ENCODE measurements at regions not wholly inside any gene's neighbourhood (a gene's known extent, or its start where the extent isn't known, plus 50 kb on each side); places are given as distances from the start of the nearest gene placed in this dataset.

- no peak for DNase-seq (ENCODE audit: low read depth in 2 of 3, low spot score in 2 of 3)
These were observed 182.8 kb downstream of the PIK3C3 start for GRCh38 chr18:42137693-42138375.

- DNase-seq (ENCODE audit: low read depth in 2 of 3, low spot score in 2 of 3) = no peak
These were observed 186.4 kb downstream of the PIK3C3 start for GRCh38 chr18:42141439-42141838.

GRCh38 chr18:42155024-42155423, 200.0 kb downstream of the PIK3C3 start:
- no peak for DNase-seq (ENCODE audit: low read depth in 2 of 3, low spot score in 2 of 3)

- DNase-seq (ENCODE audit: low read depth in 2 of 3, low spot score in 2 of 3) = no peak
These were observed 201.2 kb downstream of the PIK3C3 start for GRCh38 chr18:42156281-42156680.

GRCh38 chr18:42157420-42157819, 202.4 kb downstream of the PIK3C3 start:
- DNase-seq (ENCODE audit: low read depth in 2 of 3, low spot score in 2 of 3) = no peak

- no peak for DNase-seq (ENCODE audit: low read depth in 2 of 3, low spot score in 2 of 3)
These were observed 202.8 kb downstream of the PIK3C3 start for GRCh38 chr18:42157878-42158277.

GRCh38 chr18:42159146-42159545, 204.1 kb downstream of the PIK3C3 start:
- no peak for DNase-seq (ENCODE audit: low read depth in 2 of 3, low spot score in 2 of 3)

- no peak for DNase-seq (ENCODE audit: low read depth in 2 of 3, low spot score in 2 of 3)
These were observed 208.3 kb downstream of the PIK3C3 start for GRCh38 chr18:42163321-42163720.

- no peak for DNase-seq (ENCODE audit: low read depth in 2 of 3, low spot score in 2 of 3)
These were observed 209.5 kb downstream of the PIK3C3 start for GRCh38 chr18:42164556-42164955.

- DNase-seq (ENCODE audit: low read depth in 2 of 3, low spot score in 2 of 3) = no peak
These were observed 211.0 kb downstream of the PIK3C3 start for GRCh38 chr18:42165922-42166513.

- no peak for DNase-seq (ENCODE audit: low read depth in 2 of 3, low spot score in 2 of 3)
These were observed 213.5 kb downstream of the PIK3C3 start for GRCh38 chr18:42168487-42168886.

GRCh38 chr18:42168907-42169306, 213.9 kb downstream of the PIK3C3 start:
- no peak for DNase-seq (ENCODE audit: low read depth in 2 of 3, low spot score in 2 of 3)

- no peak for DNase-seq (ENCODE audit: low read depth in 2 of 3, low spot score in 2 of 3)
These were observed 219.9 kb downstream of the PIK3C3 start for GRCh38 chr18:42174909-42175308.

- DNase-seq (ENCODE audit: low read depth in 2 of 3, low spot score in 2 of 3) = no peak
These were observed 221.6 kb downstream of the PIK3C3 start for GRCh38 chr18:42176599-42176998.

- DNase-seq (ENCODE audit: low read depth in 2 of 3, low spot score in 2 of 3) = no peak
These were observed 222.4 kb downstream of the PIK3C3 start for GRCh38 chr18:42177390-42177789.

GRCh38 chr18:42178376-42179080, 223.5 kb downstream of the PIK3C3 start:
- DNase-seq (ENCODE audit: low read depth in 2 of 3, low spot score in 2 of 3) = no peak

GRCh38 chr18:42179542-42180121, 224.6 kb downstream of the PIK3C3 start:
- no peak for DNase-seq (ENCODE audit: low read depth in 2 of 3, low spot score in 2 of 3)

GRCh38 chr18:42181474-42181873, 226.4 kb downstream of the PIK3C3 start:
- DNase-seq (ENCODE audit: low read depth in 2 of 3, low spot score in 2 of 3) = no peak

GRCh38 chr18:42182728-42183700, 228.0 kb downstream of the PIK3C3 start:
- DNase-seq (ENCODE audit: low read depth in 2 of 3, low spot score in 2 of 3) = no peak

- DNase-seq (ENCODE audit: low read depth in 2 of 3, low spot score in 2 of 3) = no peak
These were observed 228.7 kb downstream of the PIK3C3 start for GRCh38 chr18:42183746-42184145.
